CD14-positive monocyte (primary cell): ENCODE measurements at regions not wholly inside any gene's neighbourhood (a gene's known extent, or its start where the extent isn't known, plus 50 kb on each side); places are given as distances from the start of the nearest gene placed in this dataset.

Experiments
- DNase-seq, 3 donors: peaks; one replicate each; pipeline ENCODE4 v3.0.0-alpha.2; 2011 to 2022
- H2AFZ ChIP-seq: 2 replicates; pipeline ENCODE4 v1.6.0; 2012; ENCODE audit warnings: mild to moderate bottlenecking, low read depth, low read length, inconsistent platforms; ENCODE audit not compliant: insufficient read depth, poor library complexity, severe bottlenecking
- H3K27ac ChIP-seq, 2 donors: 1 replicate in 1 of 2; 2 replicates in 1 of 2; pipeline ENCODE4 v1.5.1; 2012 to 2013; ENCODE audit warnings: low read length in 2 of 2, control low read depth in 1 of 2, inconsistent platforms in 1 of 2, low read depth in 1 of 2, mild to moderate bottlenecking in 1 of 2
- H3K27me3 ChIP-seq, 2 donors: one replicate each; pipeline versions ENCODE4 v1.6.0 to v1.6.1; 2011 to 2013; ENCODE audit warnings: low read length in 2 of 2; ENCODE audit not compliant: control insufficient read depth in 2 of 2, insufficient read depth in 2 of 2
- H3K36me3 ChIP-seq, 2 donors: replicated peaks in 1 of 2; 1 replicate in 1 of 2; 2 replicates in 1 of 2; pipeline versions ENCODE4 v1.5.1 to v1.6.1; 2012 to 2013; ENCODE audit warnings: low read length in 2 of 2, control low read depth in 1 of 2, inconsistent platforms in 1 of 2, mild to moderate bottlenecking in 1 of 2; ENCODE audit not compliant: insufficient read depth in 2 of 2, control insufficient read depth in 1 of 2
- H3K4me1 ChIP-seq, 2 donors: 1 replicate in 1 of 2; 2 replicates in 1 of 2; pipeline versions ENCODE4 v1.5.1 to v1.6.1; 2012 to 2013; ENCODE audit warnings: low read length in 2 of 2, control low read depth in 1 of 2, inconsistent platforms in 1 of 2, mild to moderate bottlenecking in 1 of 2, moderate library complexity in 1 of 2; ENCODE audit not compliant: insufficient read depth in 2 of 2, control insufficient read depth in 1 of 2
- H3K4me2 ChIP-seq: replicated peaks from 2 replicates; pipeline ENCODE3; 2012; ENCODE audit warnings: low read length, moderate library complexity, mild to moderate bottlenecking; ENCODE audit not compliant: poor library complexity, severe bottlenecking; ENCODE audit errors: extremely low read depth
- H3K4me3 ChIP-seq, 3 experiments: fragments of 200-600 bp in 1 of 3; sonication (generic) in 1 of 3; replicated peaks in 1 of 3; 1 replicate in 2 of 3; 2 replicates in 1 of 3; pipeline ENCODE4 v1.5.1; 2011 to 2013; ENCODE audit warnings: low read length in 3 of 3, mild to moderate bottlenecking in 3 of 3, control low read depth in 2 of 3, low read depth in 2 of 3, inconsistent platforms in 1 of 3, moderate library complexity in 1 of 3
- H3K79me2 ChIP-seq: 2 replicates; pipeline ENCODE4 v1.6.0; 2012; ENCODE audit warnings: mild to moderate bottlenecking, control low read depth, inconsistent platforms, low read length, moderate library complexity; ENCODE audit not compliant: insufficient read depth
- H3K9ac ChIP-seq: 2 replicates; pipeline ENCODE4 v1.6.0; 2017; ENCODE audit warnings: low read length, mild to moderate bottlenecking; ENCODE audit not compliant: insufficient read depth, poor library complexity, severe bottlenecking
- H3K9me3 ChIP-seq, 2 donors: replicated peaks in 1 of 2; 1 replicate in 1 of 2; 2 replicates in 1 of 2; pipeline versions ENCODE4 v1.5.1 to v1.6.1; 2012 to 2013; ENCODE audit warnings: low read length in 2 of 2, control low read depth in 1 of 2; ENCODE audit not compliant: control insufficient read depth in 1 of 2, insufficient read depth in 1 of 2
- H4K20me1 ChIP-seq: 2 replicates; pipeline ENCODE4 v1.6.0; 2012; ENCODE audit warnings: mild to moderate bottlenecking, low read length, control low read depth, moderate library complexity; ENCODE audit not compliant: insufficient read depth
- H3K27ac Mint-ChIP-seq, 7 donors: one replicate each; pipeline ENCODE4 v1.8.0; 2020; ENCODE audit warnings: mild to moderate bottlenecking in 7 of 7, mixed read lengths in 7 of 7, moderate library complexity in 6 of 7, inconsistent platforms in 2 of 7
- H3K27me3 Mint-ChIP-seq, 3 donors: one replicate each; pipeline ENCODE4 v1.8.0; 2021 to 2022; ENCODE audit warnings: low read depth in 3 of 3, mild to moderate bottlenecking in 3 of 3, mixed read lengths in 3 of 3, moderate library complexity in 3 of 3, inconsistent platforms in 1 of 3
- H3K36me3 Mint-ChIP-seq, 2 donors: one replicate each; pipeline ENCODE4 v1.8.0; 2020; ENCODE audit warnings: mixed read lengths in 2 of 2, inconsistent platforms in 1 of 2, mild to moderate bottlenecking in 1 of 2
- H3K4me1 Mint-ChIP-seq: one replicate; pipeline ENCODE4 v1.8.0; 2020; ENCODE audit warnings: mild to moderate bottlenecking, mixed read lengths
- H3K4me3 Mint-ChIP-seq, 2 donors: one replicate each; pipeline ENCODE4 v1.8.0; 2020; ENCODE audit warnings: mild to moderate bottlenecking in 2 of 2, mixed read lengths in 2 of 2, moderate library complexity in 1 of 2
- H3K9me3 Mint-ChIP-seq, 7 donors: one replicate each; pipeline ENCODE4 v1.8.0; 2020 to 2022; ENCODE audit warnings: mixed read lengths in 7 of 7, mild to moderate bottlenecking in 6 of 7, moderate library complexity in 6 of 7, inconsistent platforms in 2 of 7
- CTCF ChIP-seq: fragments of 200-600 bp; IDR thresholded peaks from one replicate; pipeline ENCODE4 v1.8.0; 2022; ENCODE audit warnings: antibody characterized with exemption, mild to moderate bottlenecking
- WGBS: methylation state at CpG from one replicate; pipeline ENCODE4 v1.1.5; 2013; ENCODE audit warnings: missing lambda C conversion rate; ENCODE audit not compliant: insufficient coverage; 5-methylcytosine and 5-hydroxymethylcytosine counted together
- intact Hi-C, 2 donors: fragments of 100-400 bp; cut with micrococcal nuclease; formaldehyde crosslinking; loops; one replicate each; pipeline versions ENCODE4 v1.15.0 to v1.15.1; 2023

DNA sequence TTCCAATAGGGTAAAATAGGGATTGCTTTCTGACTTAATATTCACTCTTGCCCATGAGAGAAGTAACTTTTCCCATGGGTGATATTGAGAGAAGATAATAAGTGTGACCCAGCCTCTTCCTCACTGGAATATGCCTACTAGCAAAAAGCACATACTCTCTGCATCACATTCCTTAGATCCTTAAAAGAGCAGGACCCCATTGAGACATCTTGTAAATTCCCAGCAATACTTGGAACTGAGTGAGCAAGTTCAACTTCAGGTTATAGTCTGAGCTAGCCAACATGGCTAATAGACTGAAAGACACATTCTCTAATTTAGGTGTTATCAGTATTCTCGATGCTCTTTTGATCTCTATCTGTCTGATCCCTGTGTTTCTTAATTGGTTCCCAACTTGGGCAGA, 1372.3 kb downstream of the STIM2 start:
- no peak overlapping the region for H2AFZ ChIP-seq
- no peak overlapping the region for H3K4me3 ChIP-seq
- H3K9ac ChIP-seq = no peak overlapping the region
- Mint-ChIP-seq H3K4me1 (no peaks in the 10 kb centered on the region), H3K9me3 (peaks cover 0 to 3% (median 0%) of the 10 kb centered on the region in 7 donors), H3K27ac (no peak overlapping the region), H3K36me3 (no peaks in the 10 kb centered on the region), H3K27me3 (no peaks in the 10 kb centered on the region), H3K4me3 (no peak overlapping the region)
- H3K79me2 ChIP-seq = no peaks in the 10 kb centered on the region
- no peak for DNase-seq
- intact Hi-C loops = no loop called here
- 80% methylated on average over 1 of the region's 1 CpG for WGBS
- H4K20me1 ChIP-seq = no peaks in the 10 kb centered on the region
- no peak overlapping the region for H3K27ac ChIP-seq
- H3K4me1 ChIP-seq = no peaks in the 10 kb centered on the region
- no peak overlapping the region for H3K4me2 ChIP-seq
- H3K9me3 ChIP-seq = no peaks in the 10 kb centered on the region
- TF ChIP-seq CTCF = no peak
- H3K27me3 ChIP-seq = no peaks in the 10 kb centered on the region
- no peaks in the 10 kb centered on the region for H3K36me3 ChIP-seq

GRCh38 chr4:28233724-28234123, 1373.1 kb downstream of the STIM2 start:
- Mint-ChIP-seq H3K27me3 (peaks cover 0 to 1% (median 0%) of the 10 kb centered on the region in 3 donors), H3K4me1 (no peaks in the 10 kb centered on the region), H3K36me3 (no peaks in the 10 kb centered on the region), H3K27ac (no peak overlapping the region), H3K9me3 (peaks cover 0 to 4% (median 2%) of the 10 kb centered on the region in 7 donors), H3K4me3 (no peak overlapping the region)
- Histone ChIP-seq H2AFZ (no peak overlapping the region), H3K4me2 (no peak overlapping the region), H3K4me3 (no peak overlapping the region), H3K27ac (no peak overlapping the region), H3K79me2 (no peaks in the 10 kb centered on the region), H4K20me1 (no peaks in the 10 kb centered on the region), H3K27me3 (no peaks in the 10 kb centered on the region), H3K9me3 (no peaks in the 10 kb centered on the region), H3K4me1 (no peaks in the 10 kb centered on the region), H3K9ac (no peak overlapping the region), H3K36me3 (no peaks in the 10 kb centered on the region)
- no peak for TF ChIP-seq CTCF
- no CpG with 5 or more reads among the region's 2 CpGs for WGBS
- no peak for DNase-seq
- intact Hi-C loops = no loop called here
